NCI-H2171 (cell line): ENCODE measurements at regions not wholly inside any gene's neighbourhood (a gene's known extent, or its start where the extent isn't known, plus 50 kb on each side); places are given as distances from the start of the nearest gene placed in this dataset.

Source experiments
- DNase-seq: peaks from one replicate; lab custom pipeline; 2025; lab: John Stamatoyannopoulos, UW

GRCh38 chr16:65905331-65905730 is 461.2 kb upstream of the CDH5 start:
- DNase-seq: no peak

- DNase-seq: no peak
These were observed 469.9 kb upstream of the CDH5 start for GRCh38 chr16:65896448-65897153.

- DNase-seq: no peak
These were observed 470.6 kb upstream of the CDH5 start for GRCh38 chr16:65895906-65896305.

DNA sequence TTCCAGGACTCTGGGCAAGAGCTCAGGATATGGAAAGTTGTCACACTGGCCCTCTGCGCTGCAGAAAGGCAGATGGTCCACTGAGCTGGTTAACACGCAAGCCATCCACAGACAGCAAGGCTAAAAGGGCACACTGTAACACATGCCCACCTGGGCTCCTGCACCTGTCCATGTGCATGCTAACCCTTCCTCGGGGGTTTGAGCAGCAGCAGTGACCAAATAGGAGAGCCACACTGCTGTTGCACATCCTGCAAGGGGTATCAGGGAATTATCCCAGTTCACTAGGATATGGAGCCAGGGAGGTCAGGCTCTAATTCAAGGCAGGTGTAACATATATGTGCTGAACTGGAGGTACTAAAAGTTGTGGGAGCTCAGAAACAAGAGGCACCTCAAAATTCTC is 471.0 kb upstream of the CDH5 start:
- no peak for DNase-seq

DNA sequence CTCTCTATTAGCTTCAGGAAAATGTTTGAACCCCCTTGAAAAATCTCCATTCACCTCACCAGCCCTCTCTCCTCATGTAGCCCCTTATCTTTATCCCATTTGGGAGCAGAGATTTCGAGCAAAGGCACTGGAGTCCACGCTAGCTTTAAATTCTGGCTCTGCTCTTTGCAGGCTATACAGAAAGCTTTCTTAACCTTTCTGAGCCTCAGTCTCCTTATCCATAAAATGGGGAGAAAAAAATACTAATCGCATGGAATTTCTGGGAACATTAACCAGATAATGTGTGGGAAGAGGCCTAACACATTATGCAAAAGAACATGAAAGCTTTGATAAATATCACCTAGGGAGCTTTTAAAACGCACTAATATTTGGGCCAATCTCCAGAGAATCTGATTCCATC is 476.3 kb upstream of the CDH5 start:
- DNase-seq: no peak

GRCh38 chr16:65889533-65889966 is 476.9 kb upstream of the CDH5 start:
- no peak for DNase-seq

GRCh38 chr16:65888201-65888600 is 478.3 kb upstream of the CDH5 start:
- no peak for DNase-seq

DNA sequence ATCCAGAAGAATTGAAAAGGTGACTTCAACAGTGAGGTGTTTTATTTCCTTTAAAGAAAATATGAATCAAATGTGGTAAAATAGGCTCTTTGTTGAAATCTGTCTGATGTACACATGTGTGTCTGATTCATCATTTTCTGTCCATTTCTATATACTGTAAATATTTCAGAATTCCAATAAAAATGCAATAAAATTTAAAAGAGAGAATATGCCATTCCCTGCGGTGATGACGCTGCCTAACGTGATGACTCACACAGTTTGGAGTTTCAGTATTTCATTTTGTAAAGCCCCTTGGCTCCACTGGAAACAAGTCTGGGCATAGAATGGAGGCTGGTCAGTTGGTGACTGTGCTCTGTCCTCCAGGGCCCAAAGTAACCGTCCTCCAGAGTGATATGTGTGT is 482.5 kb upstream of the CDH5 start:
- DNase-seq: no peak

- no peak for DNase-seq
These were observed 488.1 kb upstream of the CDH5 start for GRCh38 chr16:65878347-65878746.

DNA sequence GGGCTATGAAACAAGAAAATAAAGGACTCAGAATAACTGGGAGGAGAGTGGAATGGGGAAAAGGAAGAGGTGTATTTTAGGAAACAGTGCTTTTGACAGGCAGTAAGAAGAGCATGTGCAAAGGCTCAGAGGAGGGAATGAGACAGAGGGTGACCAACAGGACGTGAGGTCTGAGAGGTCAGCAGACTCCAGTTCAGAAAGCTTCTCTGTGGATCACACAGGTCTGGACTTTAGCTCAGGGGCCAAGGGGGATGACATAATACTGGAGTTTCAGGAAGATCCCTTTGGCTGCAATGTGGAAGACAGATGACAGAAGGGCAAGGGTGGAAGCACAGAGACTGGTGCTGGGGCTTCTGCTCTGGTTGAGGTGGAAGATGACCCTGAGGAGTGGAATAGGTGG is 489.9 kb upstream of the CDH5 start:
- no peak for DNase-seq

DNA sequence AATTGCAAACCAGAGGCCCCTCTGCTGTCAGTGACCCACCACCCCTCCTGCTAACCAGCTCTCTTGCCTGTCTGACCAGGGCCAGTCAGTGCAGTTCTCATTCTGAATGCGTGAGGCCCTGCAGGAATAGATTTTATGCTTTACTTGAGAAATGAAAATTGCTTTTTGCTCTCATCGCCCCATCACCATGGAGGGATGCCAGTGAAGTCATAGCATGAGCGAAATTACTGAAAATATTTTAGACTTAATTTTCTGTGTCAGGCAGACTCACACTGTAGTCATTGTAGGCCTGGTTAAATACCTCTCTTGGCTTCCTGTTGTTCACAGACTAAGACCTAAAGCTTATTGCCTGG is 490.5 kb upstream of the CDH5 start:
- no peak for DNase-seq

- DNase-seq: no peak
These were observed 491.0 kb upstream of the CDH5 start for GRCh38 chr16:65875381-65876055.

DNA sequence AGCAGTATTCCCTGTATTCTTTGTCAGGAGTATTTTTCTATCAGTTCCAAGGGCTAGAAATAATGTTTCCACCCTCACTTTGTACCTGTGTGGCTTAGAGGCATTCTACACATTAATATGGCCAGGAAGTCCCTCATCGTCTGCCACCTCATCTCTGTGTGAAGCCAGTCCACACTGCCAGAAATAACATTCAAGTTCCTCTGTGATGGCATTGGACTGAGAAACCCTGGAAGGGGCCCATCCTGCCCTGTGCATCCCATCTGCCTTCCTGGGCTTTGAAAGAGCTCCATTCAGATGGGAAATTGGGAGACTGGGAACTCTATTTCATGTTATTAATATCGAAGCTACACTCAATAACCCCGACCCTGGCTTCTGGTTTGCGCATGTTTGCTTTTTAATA is 497.2 kb upstream of the CDH5 start:
- no peak for DNase-seq

GRCh38 chr16:65867276-65867960 is 499.1 kb upstream of the CDH5 start:
- DNase-seq: no peak

DNA sequence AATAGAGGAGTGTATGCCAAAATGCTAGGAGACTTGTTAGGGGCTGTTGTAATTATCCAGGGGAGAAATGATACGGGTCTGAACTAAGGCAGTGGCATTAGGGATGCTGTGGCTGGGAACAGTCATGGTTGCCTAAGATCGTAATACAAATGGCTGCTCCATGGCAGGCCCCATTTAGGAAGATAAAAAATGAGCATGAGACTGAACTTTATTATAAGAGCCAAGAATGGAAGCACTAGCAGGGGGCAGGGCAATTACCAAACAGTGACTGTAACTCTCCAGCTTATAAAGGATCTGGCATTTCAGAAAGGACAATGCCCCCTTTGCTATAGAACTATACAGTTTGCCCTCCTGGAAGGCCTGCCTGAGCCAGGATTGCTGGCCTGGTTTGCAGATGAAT is 503.3 kb upstream of the CDH5 start:
- no peak for DNase-seq

- DNase-seq: no peak
These were observed 505.3 kb upstream of the CDH5 start for GRCh38 chr16:65861131-65861731.

DNA sequence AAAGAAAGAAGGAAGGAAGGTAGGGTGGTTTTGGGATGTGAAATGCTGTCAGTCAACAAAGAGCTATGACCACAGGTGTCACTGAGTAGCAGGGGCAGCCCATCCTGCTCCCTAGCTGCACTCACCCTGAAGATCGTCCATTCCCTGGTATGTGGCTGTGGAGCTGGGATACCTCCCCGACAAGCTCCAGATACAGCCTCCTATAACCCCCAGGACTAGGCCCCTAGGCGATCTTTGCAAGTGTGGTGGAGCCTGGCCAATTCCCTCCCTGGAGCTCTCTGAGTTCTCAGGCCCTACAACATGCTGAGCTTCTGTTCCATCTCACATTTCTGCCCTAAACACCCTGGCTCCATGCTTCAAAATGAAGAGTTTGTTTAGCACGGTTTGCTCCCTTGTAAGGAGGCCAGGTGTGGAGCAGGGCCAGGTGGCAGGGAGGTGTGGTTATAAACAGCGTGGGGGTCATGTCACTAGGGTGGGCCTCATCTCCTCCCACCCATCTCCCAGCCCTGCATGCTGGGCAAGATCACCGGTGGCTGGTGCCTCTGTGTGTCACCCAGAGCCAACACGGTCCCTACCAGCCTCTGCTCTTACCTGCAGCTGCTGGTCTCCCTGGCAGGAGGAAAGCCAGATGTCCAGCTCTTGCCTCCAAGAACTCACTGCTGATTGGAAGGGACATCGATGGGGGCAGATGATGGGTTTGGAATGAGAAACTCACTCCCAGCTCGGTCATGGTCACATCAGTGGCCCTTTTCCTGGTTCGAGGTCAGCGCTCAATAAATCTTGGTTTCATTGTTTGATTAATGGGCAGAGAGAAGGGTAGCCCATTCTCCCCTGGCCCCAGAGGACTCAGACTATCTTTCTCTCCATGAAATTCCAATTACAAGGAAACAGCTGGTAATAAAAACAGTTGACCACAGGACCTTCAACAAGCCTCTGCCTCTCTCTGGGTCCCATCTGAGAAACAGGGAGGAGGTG is 511.0 kb upstream of the CDH5 start:
- no peak for DNase-seq

- DNase-seq: no peak
These were observed 520.3 kb upstream of the CDH5 start for GRCh38 chr16:65846210-65846602.

DNA sequence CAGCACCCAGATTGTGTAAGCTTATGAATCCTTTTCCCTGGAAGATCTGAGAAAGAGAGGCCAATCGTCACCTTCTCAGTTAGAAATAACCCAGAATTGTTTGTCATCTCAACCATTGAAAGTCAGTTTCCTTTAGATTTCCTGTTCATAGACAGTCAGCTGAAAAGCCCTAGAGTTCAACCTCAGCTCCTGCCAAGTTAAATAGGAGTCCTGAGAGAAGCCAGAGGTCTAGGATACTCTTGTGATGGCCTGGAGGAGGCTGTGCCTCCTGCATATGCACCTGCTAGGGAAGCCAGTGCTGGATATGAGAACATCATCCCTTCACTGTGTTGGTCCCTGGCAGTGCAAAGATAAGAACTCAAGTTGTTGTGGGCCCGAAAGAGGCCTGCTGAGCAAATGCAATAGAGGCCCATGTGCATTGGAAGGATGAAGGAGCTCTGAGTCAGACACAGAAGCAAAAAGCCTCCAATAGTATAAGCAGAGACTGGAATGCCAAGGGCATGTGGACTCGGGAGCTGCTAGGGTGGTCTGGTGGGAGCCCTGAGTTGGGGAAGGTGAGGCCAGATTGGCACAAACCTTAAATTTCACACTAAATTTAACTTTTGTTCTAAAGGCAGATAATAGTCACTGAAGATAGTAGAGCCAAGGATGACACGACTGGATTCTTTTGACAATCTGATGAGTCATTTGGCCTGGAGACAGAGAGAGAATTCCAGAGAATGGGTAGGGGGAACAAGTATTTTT is 520.9 kb upstream of the CDH5 start:
- no peak for DNase-seq

DNA sequence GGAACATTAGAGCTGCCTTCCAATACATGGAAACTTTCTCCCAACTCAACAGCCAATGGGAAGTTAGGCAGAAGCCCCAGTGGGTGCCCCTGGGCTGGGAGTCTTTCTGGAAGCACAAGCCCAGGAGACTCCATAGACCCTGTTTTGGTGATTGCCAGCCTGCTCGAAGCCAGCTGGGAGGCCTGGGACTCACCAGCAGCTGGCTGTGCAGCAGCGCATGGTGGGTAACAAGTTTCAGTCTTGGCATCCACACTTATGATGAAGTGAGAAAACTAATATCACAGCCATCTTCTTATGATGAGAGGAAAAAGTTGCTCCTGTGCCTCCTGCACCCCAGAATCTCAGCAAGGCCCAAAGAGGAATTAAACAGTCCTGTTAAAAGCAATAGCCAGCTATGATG is 522.5 kb upstream of the CDH5 start:
- DNase-seq: no peak

GRCh38 chr16:65842067-65842466 is 524.4 kb upstream of the CDH5 start:
- DNase-seq: no peak
